ENCODE measurements at regions not wholly inside any gene's neighbourhood (a gene's known extent, or its start where the extent isn't known, plus 50 kb on each side); places are given as distances from the start of the nearest gene placed in this dataset.

DNA sequence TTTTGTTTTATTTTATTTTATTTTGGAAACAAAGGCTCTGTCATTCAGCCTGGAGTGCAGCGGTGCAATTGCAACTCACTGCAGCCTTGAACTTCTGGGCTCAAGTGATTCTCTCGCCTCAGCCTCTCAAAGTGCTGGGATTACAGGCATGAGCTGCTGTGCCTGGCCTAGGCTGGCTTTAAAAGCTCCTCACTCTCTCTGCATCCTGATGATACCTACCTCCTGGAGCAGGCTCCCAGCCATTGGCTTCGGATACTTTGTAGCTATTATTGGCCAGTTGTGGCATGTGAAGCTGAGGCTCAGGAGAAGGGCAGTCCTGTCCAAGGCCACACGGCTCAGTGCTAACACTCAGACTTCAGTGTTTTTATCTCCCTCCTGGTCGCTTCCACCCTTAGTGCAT lies 158.0 kb downstream of the SEC14L1 start:
- TF ChIP-seq, protein P1, sequence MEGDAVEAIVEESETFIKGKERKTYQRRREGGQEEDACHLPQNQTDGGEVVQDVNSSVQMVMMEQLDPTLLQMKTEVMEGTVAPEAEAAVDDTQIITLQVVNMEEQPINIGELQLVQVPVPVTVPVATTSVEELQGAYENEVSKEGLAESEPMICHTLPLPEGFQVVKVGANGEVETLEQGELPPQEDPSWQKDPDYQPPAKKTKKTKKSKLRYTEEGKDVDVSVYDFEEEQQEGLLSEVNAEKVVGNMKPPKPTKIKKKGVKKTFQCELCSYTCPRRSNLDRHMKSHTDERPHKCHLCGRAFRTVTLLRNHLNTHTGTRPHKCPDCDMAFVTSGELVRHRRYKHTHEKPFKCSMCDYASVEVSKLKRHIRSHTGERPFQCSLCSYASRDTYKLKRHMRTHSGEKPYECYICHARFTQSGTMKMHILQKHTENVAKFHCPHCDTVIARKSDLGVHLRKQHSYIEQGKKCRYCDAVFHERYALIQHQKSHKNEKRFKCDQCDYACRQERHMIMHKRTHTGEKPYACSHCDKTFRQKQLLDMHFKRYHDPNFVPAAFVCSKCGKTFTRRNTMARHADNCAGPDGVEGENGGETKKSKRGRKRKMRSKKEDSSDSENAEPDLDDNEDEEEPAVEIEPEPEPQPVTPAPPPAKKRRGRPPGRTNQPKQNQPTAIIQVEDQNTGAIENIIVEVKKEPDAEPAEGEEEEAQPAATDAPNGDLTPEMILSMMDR (conservative IDR thresholded peaks at IDR 0.05; ENCODE audit: low read depth, low read length), result no peak
- TF ChIP-seq EZH2phosphoT487 (IDR thresholded peaks at IDR 0.05; ENCODE audit: borderline replicate concordance, low read length), result no peak

Measured in PC-3 (cell line).